SK-N-MC (cell line): ENCODE measurements at regions not wholly inside any gene's neighbourhood (a gene's known extent, or its start where the extent isn't known, plus 50 kb on each side); places are given as distances from the start of the nearest gene placed in this dataset.

Experiments used
- EZH2 ChIP-seq: fragments of 200-600 bp; sonication (generic); IDR thresholded peaks from one replicate; pipeline ENCODE4 v1.6.1; 2017; ENCODE audit warnings: antibody characterized with exemption
- POLR2AphosphoS5 ChIP-seq: IDR thresholded peaks from 2 replicates; pipeline ENCODE4 v1.6.1; 2012; ENCODE audit warnings: mild to moderate bottlenecking, low read depth, low read length, borderline replicate concordance

- no peak for TF ChIP-seq EZH2
- TF ChIP-seq POLR2AphosphoS5 = no peak
Observed at GRCh38 chr15:61301701-61302100, 72.6 kb upstream of the RORA start.
